ENCODE measurements at regions not wholly inside any gene's neighbourhood (a gene's known extent, or its start where the extent isn't known, plus 50 kb on each side); places are given as distances from the start of the nearest gene placed in this dataset.

DNA sequence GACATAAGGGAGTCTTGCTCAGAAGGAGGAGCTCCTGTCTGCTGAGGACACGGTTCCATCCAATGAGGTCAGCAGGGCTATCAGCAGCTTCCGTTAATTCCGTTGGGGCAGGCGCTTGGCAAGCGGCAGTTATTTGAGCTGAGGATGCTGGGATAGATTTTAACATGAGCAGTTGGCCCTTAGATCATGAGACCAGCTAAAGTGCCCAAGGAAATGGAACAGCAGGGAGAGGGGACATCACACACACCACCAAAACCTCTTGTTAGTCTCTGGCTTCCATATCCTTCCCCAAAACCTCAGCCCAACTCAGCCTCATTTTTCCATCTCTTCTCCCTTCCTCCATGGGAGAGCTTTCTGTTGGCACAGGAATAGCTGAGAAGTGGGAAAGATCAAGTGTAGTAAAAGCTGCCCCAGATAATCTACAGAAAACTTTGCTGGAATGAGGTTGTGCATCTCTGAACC lies 138.7 kb upstream of the PZP start:
- ChIA-PET CTCF (interaction anchor here (1.1 to 2.0 kb wide), 2 partner anchors 15 to 17 kb away, joined by 3 to 14 read pairs; no protein-coding TSS in a partner anchor), POLR2A (no interaction called here)
- peaks cover 3% of the 10 kb centered on the region; the same call in 1 of the 2 replicates for H3K27me3 ChIP-seq (ENCODE audit: control insufficient read depth, insufficient read depth, low read length)
- TF ChIP-seq, protein P1, sequence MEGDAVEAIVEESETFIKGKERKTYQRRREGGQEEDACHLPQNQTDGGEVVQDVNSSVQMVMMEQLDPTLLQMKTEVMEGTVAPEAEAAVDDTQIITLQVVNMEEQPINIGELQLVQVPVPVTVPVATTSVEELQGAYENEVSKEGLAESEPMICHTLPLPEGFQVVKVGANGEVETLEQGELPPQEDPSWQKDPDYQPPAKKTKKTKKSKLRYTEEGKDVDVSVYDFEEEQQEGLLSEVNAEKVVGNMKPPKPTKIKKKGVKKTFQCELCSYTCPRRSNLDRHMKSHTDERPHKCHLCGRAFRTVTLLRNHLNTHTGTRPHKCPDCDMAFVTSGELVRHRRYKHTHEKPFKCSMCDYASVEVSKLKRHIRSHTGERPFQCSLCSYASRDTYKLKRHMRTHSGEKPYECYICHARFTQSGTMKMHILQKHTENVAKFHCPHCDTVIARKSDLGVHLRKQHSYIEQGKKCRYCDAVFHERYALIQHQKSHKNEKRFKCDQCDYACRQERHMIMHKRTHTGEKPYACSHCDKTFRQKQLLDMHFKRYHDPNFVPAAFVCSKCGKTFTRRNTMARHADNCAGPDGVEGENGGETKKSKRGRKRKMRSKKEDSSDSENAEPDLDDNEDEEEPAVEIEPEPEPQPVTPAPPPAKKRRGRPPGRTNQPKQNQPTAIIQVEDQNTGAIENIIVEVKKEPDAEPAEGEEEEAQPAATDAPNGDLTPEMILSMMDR (IDR thresholded peaks at IDR 0.05; ENCODE audit: insufficient read depth, low read depth, low read length), result no peak
- H3K4me3 ChIP-seq (ENCODE audit: low read depth, low read length), result no peak overlapping the region
- DNase-seq (ENCODE audit: low read depth), result no peak
- no peaks in the 10 kb centered on the region for H3K36me3 ChIP-seq (ENCODE audit: control insufficient read depth, insufficient read depth, low read length)

DNA sequence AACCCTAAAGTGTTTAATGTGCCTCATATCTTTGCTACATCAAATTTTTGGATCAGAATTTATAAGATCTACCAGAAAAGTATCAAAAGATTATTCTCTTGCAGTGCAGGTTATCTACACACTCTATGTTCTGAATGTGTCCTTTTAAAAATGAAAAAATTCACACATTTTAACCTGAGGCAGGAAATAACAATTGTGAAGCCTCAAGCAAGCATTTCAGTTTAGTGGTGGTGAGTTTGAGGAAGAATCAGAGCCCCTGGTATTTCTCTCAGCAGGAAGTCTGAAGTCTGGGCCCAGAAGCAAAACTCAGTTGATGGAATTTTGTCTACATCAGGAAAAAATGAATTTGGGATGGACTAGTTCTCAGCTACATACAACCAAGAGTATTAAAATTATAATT lies 137.0 kb upstream of the PZP start:
- CTCF ChIA-PET, result interaction anchor here (1.6 kb wide), 1 partner anchor 14 kb away, joined by 4 read pairs; no protein-coding TSS in a partner anchor
- DNase-seq (ENCODE audit: low read depth), result no peak
- POLR2A ChIA-PET, result no interaction called here
- Histone ChIP-seq H3K36me3 (ENCODE audit: control insufficient read depth, insufficient read depth, low read length) (no peaks in the 10 kb centered on the region), H3K27me3 (ENCODE audit: control insufficient read depth, insufficient read depth, low read length) (peaks cover 3% of the 10 kb centered on the region; the same call in 1 of the 2 replicates), H3K4me3 (ENCODE audit: low read depth, low read length) (no peak overlapping the region)
- TF ChIP-seq, protein P1 (IDR thresholded peaks at IDR 0.05; ENCODE audit: insufficient read depth, low read depth, low read length), result no peak

DNA sequence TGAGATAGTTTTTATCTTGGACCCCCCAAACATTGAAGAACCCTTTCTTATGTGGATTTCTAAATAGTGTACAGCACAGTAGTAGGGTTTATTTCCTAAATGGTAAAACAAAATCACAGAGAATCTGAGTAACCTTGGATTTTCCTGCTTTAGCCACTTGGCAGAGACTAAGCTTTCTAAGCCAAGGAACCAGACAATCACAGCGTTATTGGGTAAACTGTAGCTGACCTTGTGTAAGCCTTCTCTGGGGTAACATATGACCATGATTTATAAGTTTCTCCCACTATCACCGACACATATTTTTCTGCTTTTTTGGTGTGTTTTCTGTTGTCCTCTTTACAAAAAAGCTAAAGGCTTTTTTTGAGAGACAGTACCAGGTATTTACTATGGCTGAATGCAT lies 136.3 kb upstream of the PZP start:
- H3K4me3 ChIP-seq (ENCODE audit: low read depth, low read length), result no peak overlapping the region
- POLR2A ChIA-PET, result no interaction called here
- TF ChIP-seq, protein P1 (IDR thresholded peaks at IDR 0.05; ENCODE audit: insufficient read depth, low read depth, low read length), result no peak
- CTCF ChIA-PET, result interaction anchor here (1.6 kb wide), 1 partner anchor 13 kb away, joined by 4 read pairs; no protein-coding TSS in a partner anchor
- no peaks in the 10 kb centered on the region for H3K36me3 ChIP-seq (ENCODE audit: control insufficient read depth, insufficient read depth, low read length)
- no peak for DNase-seq (ENCODE audit: low read depth)
- H3K27me3 ChIP-seq (ENCODE audit: control insufficient read depth, insufficient read depth, low read length), result peaks cover 3% of the 10 kb centered on the region; the same call in 1 of the 2 replicates

DNA sequence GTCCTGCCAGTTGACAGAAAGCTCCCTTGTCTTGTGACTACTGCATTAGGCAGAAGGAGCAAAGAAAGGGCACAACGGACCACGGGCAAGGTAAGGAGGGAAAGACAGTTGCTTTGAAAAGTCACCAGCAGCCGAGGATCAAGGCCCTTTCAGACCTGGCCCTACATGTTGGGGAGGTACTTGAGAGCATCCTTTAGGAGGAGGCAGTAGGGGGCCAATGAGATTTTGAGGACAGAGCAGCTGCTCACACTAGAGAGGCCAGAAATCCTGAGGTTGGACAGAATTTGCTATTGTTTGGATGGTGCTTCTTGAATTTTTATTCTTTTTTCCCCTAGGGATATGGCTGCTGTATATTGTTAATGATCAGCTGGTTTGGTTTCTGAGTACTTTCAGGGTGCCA lies 135.5 kb upstream of the PZP start:
- H3K4me3 ChIP-seq (ENCODE audit: low read depth, low read length), result no peak overlapping the region
- ChIA-PET POLR2A (no interaction called here), CTCF (no interaction called here)
- H3K36me3 ChIP-seq (ENCODE audit: control insufficient read depth, insufficient read depth, low read length), result no peaks in the 10 kb centered on the region
- TF ChIP-seq, protein P1 (IDR thresholded peaks at IDR 0.05; ENCODE audit: insufficient read depth, low read depth, low read length), result no peak
- peaks cover 3% of the 10 kb centered on the region; the same call in 1 of the 2 replicates for H3K27me3 ChIP-seq (ENCODE audit: control insufficient read depth, insufficient read depth, low read length)
- no peak for DNase-seq (ENCODE audit: low read depth)

DNA sequence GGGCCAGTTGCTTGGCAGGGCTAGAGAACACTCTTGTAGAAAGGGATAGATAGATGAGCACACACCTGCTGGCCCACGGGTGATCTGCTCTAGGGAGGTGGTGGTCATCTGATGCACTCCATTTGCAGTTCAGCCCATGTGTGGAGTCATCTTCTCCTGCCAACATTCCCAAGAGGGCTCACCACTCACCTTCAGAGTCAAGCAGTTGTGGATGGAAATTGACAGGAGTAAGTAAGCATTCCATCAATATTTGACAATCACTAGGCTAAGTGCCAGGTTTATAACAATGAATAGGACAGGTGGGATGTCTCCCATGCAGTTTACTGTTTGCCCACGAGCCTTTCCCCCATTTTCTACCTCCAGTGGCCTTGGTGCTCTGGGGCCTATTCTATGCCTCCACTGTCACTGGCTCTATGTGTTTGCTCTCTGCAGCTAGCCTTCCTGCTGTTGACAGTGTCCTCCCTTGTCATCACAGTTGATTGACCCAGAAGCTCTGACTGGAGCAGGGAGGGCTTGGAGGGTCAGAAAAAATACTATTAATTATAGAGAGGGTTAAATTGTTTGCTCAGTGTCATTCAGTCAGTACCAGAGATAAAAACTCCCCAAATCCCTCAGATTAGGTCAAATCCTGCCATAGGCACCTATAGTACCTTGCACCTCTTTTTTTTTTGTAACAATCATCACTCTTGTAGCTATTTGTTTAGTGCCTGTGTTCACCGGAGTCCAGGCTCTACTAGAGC lies 134.6 kb upstream of the PZP start:
- ChIA-PET CTCF (interaction anchor here (0.9 to 1.2 kb wide), 2 partner anchors 12 kb away, joined by 3 to 4 read pairs; no protein-coding TSS in a partner anchor), POLR2A (no interaction called here)
- TF ChIP-seq, protein P1 (IDR thresholded peaks at IDR 0.05; ENCODE audit: insufficient read depth, low read depth, low read length), result no peak
- no peak for DNase-seq (ENCODE audit: low read depth)
- H3K36me3 ChIP-seq (ENCODE audit: control insufficient read depth, insufficient read depth, low read length), result no peaks in the 10 kb centered on the region
- H3K27me3 ChIP-seq (ENCODE audit: control insufficient read depth, insufficient read depth, low read length), result peaks cover 3% of the 10 kb centered on the region; the same call in 1 of the 2 replicates
- no peak overlapping the region for H3K4me3 ChIP-seq (ENCODE audit: low read depth, low read length)
